ENCODE measurements at regions not wholly inside any gene's neighbourhood (a gene's known extent, or its start where the extent isn't known, plus 50 kb on each side); places are given as distances from the start of the nearest gene placed in this dataset.

- TF ChIP-seq POLR2A (IDR thresholded peaks at IDR 0.05) (no peak), CTCF (IDR thresholded peaks at IDR 0.05) (no peak)
Measured at GRCh38 chr14:97710726-97711125, 913.5 kb downstream of the VRK1 start.

All from suprapubic skin (tissue), 3 donors.